ENCODE measurements at regions not wholly inside any gene's neighbourhood (a gene's known extent, or its start where the extent isn't known, plus 50 kb on each side); places are given as distances from the start of the nearest gene placed in this dataset.

GRCh38 chr16:72664509-72665408 is 383.2 kb downstream of the ZFHX3 start:
- H3K27me3 Mint-ChIP-seq (ENCODE audit: unreplicated experiment): no peaks in the 10 kb centered on the region
- no peak for TF ChIP-seq CTCF (IDR thresholded peaks at IDR 0.05; ENCODE audit: unreplicated experiment)
- H3K36me3 Mint-ChIP-seq (ENCODE audit: insufficient read depth, unreplicated experiment): peaks cover 20% of the 10 kb centered on the region
- peaks cover 10% of the 10 kb centered on the region for H3K4me1 Mint-ChIP-seq (ENCODE audit: low read depth, unreplicated experiment)
- peak; percentile 97 for DNase-seq
- BruUV-seq (replicated peaks): no TSS peak
- peak overlapping the region; percentile 97 for H3K27ac Mint-ChIP-seq (ENCODE audit: unreplicated experiment)
- no peaks in the 10 kb centered on the region for H3K9me3 Mint-ChIP-seq (ENCODE audit: low read depth, unreplicated experiment)
- intact Hi-C loops (cut with micrococcal nuclease; ENCODE audit: unreplicated experiment): loop anchor here (10.0 kb wide), 2 partner anchors 300 to 390 kb away; no protein-coding TSS in a partner anchor
- CTCF ChIA-PET: interaction anchor here (0.7 kb wide), 1 partner anchor 9 kb away, joined by 3 read pairs; no protein-coding TSS in a partner anchor
- H3K4me3 Mint-ChIP-seq (ENCODE audit: low read depth, unreplicated experiment): peak overlapping the region; percentile 99

GRCh38 chr16:72664056-72664508 is 383.8 kb downstream of the ZFHX3 start:
- Mint-ChIP-seq H3K9me3 (ENCODE audit: low read depth, unreplicated experiment) (no peaks in the 10 kb centered on the region), H3K4me1 (ENCODE audit: low read depth, unreplicated experiment) (peaks cover 10% of the 10 kb centered on the region), H3K36me3 (ENCODE audit: insufficient read depth, unreplicated experiment) (peaks cover 20% of the 10 kb centered on the region), H3K27ac (ENCODE audit: unreplicated experiment) (peak overlapping the region; percentile 97), H3K4me3 (ENCODE audit: low read depth, unreplicated experiment) (peak overlapping the region; percentile 99), H3K27me3 (ENCODE audit: unreplicated experiment) (no peaks in the 10 kb centered on the region)
- no peak for TF ChIP-seq CTCF (IDR thresholded peaks at IDR 0.05; ENCODE audit: unreplicated experiment)
- TSS peak; percentile 51 for BruUV-seq (replicated peaks)
- intact Hi-C loops (cut with micrococcal nuclease; ENCODE audit: unreplicated experiment): loop anchor here (10.0 kb wide), 2 partner anchors 301 to 391 kb away; no protein-coding TSS in a partner anchor
- no peak for DNase-seq
- CTCF ChIA-PET: interaction anchor here (0.7 kb wide), 1 partner anchor 9 kb away, joined by 3 read pairs; no protein-coding TSS in a partner anchor

GRCh38 chr16:72658888-72659717 is 388.8 kb downstream of the ZFHX3 start:
- TF ChIP-seq CTCF (IDR thresholded peaks at IDR 0.05; ENCODE audit: unreplicated experiment): no peak
- no TSS peak for BruUV-seq (replicated peaks)
- CTCF ChIA-PET: no interaction called here
- H3K9me3 Mint-ChIP-seq (ENCODE audit: low read depth, unreplicated experiment): no peaks in the 10 kb centered on the region
- no peaks in the 10 kb centered on the region for H3K4me1 Mint-ChIP-seq (ENCODE audit: low read depth, unreplicated experiment)
- intact Hi-C loops (cut with micrococcal nuclease; ENCODE audit: unreplicated experiment): no loop called here
- DNase-seq: no peak
- no peak overlapping the region for H3K27ac Mint-ChIP-seq (ENCODE audit: unreplicated experiment)
- H3K36me3 Mint-ChIP-seq (ENCODE audit: insufficient read depth, unreplicated experiment): peaks cover 6% of the 10 kb centered on the region
- no peaks in the 10 kb centered on the region for H3K27me3 Mint-ChIP-seq (ENCODE audit: unreplicated experiment)
- H3K4me3 Mint-ChIP-seq (ENCODE audit: low read depth, unreplicated experiment): no peak overlapping the region

- no peak overlapping the region for H3K4me3 Mint-ChIP-seq (ENCODE audit: low read depth, unreplicated experiment)
- H3K27ac Mint-ChIP-seq (ENCODE audit: unreplicated experiment): no peak overlapping the region
- CTCF ChIA-PET: no interaction called here
- no peaks in the 10 kb centered on the region for H3K36me3 Mint-ChIP-seq (ENCODE audit: insufficient read depth, unreplicated experiment)
- no peak for TF ChIP-seq CTCF (IDR thresholded peaks at IDR 0.05; ENCODE audit: unreplicated experiment)
- H3K4me1 Mint-ChIP-seq (ENCODE audit: low read depth, unreplicated experiment): no peaks in the 10 kb centered on the region
- intact Hi-C loops (cut with micrococcal nuclease; ENCODE audit: unreplicated experiment): no loop called here
- H3K9me3 Mint-ChIP-seq (ENCODE audit: low read depth, unreplicated experiment): no peaks in the 10 kb centered on the region
- no peak for DNase-seq
- no peaks in the 10 kb centered on the region for H3K27me3 Mint-ChIP-seq (ENCODE audit: unreplicated experiment)
- BruUV-seq (replicated peaks): no TSS peak
Observed at GRCh38 chr16:72657791-72658190, 390.1 kb downstream of the ZFHX3 start.
